ENCODE measurements at regions not wholly inside any gene's neighbourhood (a gene's known extent, or its start where the extent isn't known, plus 50 kb on each side); places are given as distances from the start of the nearest gene placed in this dataset.

- no peak for TF ChIP-seq CTCF (IDR thresholded peaks at IDR 0.05; ENCODE audit: poor library complexity, severe bottlenecking)
- no peak for TF ChIP-seq EZH2 (IDR thresholded peaks at IDR 0.05; ENCODE audit: borderline replicate concordance, insufficient read depth, low read length, poor library complexity, severe bottlenecking)
- TF ChIP-seq POLR2AphosphoS5 (IDR thresholded peaks at IDR 0.05), result no peak
- TF ChIP-seq SMC3 (conservative IDR thresholded peaks at IDR 0.05; ENCODE audit: poor library complexity), result no peak
- no peak for TF ChIP-seq REST (IDR thresholded peaks at IDR 0.05; ENCODE audit: borderline replicate concordance)
- no peak for TF ChIP-seq RAD21 (conservative IDR thresholded peaks at IDR 0.05)
- TF ChIP-seq TAF1 (IDR thresholded peaks at IDR 0.05; ENCODE audit: low read depth), result no peak
- TF ChIP-seq EP300 (conservative IDR thresholded peaks at IDR 0.05; ENCODE audit: poor library complexity, severe bottlenecking), result no peak
Observed at GRCh38 chr15:62365795-62366442, 200.8 kb upstream of the C2CD4B start.
